Coronary artery (tissue), 2 donors: ENCODE measurements at regions not wholly inside any gene's neighbourhood (a gene's known extent, or its start where the extent isn't known, plus 50 kb on each side); places are given as distances from the start of the nearest gene placed in this dataset.
"Not testable (repeated sequence)": the region's sequence is repeated elsewhere in the genome, so short reads cannot be mapped to it uniquely, and the experiment has no call there.

ENCODE experiments used
- DNase-seq: peaks from one replicate; pipeline ENCODE4 v3.0.0-alpha.2; 2017; ENCODE audit warnings: low spot score
- H3K27ac ChIP-seq, 2 donors: fragments of 200-600 bp; sonication (generic); one replicate each; pipeline ENCODE4 v1.5.1; 2016 to 2019
- H3K4me3 ChIP-seq: fragments of 200-600 bp; sonication (generic); 2 replicates; pipeline ENCODE4 v1.5.1; 2016; ENCODE audit warnings: mild to moderate bottlenecking, moderate library complexity
- TF ChIP-seq, protein P1 (sequence below): fragments of 200-600 bp; sonication (generic); IDR thresholded peaks from one replicate; pipeline ENCODE4 v1.5.1; 2019; ENCODE audit warnings: antibody characterized with exemption

DNA sequence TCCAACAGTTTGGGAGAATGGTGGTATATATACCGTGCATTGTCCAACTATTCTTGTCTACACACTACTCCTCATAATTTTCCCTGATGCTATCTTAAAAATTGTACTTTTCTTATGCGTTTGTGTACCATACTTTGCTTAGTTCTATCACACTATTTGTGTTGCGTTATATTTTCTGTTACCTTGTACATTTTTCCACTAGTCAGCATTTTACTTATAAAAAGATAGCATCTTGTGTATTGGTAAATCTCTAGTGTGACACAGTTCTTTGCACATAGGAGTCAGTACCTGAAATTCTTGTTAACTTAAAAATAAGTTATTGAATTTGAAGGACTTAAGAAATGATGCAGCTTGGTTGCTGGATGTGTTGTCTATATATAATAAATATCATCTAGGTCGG is 201.8 kb upstream of the LMO3 start:
- H3K27ac ChIP-seq = no peak overlapping the region
- no peak overlapping the region for H3K4me3 ChIP-seq
- no peak for DNase-seq
- TF ChIP-seq, protein P1, sequence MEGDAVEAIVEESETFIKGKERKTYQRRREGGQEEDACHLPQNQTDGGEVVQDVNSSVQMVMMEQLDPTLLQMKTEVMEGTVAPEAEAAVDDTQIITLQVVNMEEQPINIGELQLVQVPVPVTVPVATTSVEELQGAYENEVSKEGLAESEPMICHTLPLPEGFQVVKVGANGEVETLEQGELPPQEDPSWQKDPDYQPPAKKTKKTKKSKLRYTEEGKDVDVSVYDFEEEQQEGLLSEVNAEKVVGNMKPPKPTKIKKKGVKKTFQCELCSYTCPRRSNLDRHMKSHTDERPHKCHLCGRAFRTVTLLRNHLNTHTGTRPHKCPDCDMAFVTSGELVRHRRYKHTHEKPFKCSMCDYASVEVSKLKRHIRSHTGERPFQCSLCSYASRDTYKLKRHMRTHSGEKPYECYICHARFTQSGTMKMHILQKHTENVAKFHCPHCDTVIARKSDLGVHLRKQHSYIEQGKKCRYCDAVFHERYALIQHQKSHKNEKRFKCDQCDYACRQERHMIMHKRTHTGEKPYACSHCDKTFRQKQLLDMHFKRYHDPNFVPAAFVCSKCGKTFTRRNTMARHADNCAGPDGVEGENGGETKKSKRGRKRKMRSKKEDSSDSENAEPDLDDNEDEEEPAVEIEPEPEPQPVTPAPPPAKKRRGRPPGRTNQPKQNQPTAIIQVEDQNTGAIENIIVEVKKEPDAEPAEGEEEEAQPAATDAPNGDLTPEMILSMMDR = no peak

DNA sequence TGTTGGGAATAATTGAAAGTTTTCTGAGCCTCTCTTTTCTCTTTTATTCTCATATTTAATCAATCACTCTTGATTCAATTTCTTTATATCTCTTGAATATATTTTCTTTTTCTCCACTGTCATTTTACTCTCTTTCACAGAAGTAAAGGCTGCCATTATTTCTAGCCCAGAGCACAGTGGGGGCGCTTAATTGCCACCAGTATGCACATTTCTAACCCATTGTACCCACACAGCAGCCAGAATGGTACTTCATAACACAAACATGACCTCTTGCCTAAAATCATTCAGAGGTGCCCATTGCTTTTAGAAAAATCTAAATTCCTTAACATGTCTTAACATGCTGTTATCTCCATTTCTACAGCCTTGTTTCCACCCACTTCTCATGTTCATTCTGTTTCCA is 190.2 kb upstream of the LMO3 start:
- Histone ChIP-seq H3K27ac (no peak overlapping the region), H3K4me3 (no peak overlapping the region)
- no peak for DNase-seq
- TF ChIP-seq, protein P1 = no peak

DNA sequence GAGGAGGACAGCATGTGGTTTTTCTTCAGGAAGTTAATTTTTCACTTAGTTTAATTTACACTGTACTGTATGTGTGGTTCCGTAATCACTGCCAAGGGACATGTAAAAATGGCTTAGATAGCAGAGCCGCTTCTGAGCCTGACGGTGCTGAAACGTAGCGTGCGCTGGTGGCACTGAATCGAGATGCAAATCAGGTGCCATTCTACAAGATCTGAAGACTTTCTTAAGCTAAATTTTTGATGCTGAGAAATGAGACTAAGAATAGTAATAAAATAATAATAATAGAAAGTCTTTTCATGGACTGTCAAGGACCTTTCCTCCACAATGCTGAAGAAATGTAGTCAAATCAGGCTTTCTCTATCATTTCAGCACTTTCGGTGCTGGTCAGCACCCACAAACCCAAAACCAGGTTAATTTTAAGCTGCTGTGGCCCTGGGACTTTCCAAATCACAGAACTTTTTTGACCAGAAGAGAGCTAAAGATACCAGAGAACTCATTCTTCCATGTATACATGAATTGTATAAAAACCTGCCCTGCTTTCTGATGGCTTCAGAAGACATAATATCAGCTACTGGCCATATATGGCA is 183.3 kb upstream of the LMO3 start:
- TF ChIP-seq, protein P1 = no peak
- no peak overlapping the region for H3K27ac ChIP-seq
- no peak for DNase-seq
- H3K4me3 ChIP-seq = no peak overlapping the region

DNA sequence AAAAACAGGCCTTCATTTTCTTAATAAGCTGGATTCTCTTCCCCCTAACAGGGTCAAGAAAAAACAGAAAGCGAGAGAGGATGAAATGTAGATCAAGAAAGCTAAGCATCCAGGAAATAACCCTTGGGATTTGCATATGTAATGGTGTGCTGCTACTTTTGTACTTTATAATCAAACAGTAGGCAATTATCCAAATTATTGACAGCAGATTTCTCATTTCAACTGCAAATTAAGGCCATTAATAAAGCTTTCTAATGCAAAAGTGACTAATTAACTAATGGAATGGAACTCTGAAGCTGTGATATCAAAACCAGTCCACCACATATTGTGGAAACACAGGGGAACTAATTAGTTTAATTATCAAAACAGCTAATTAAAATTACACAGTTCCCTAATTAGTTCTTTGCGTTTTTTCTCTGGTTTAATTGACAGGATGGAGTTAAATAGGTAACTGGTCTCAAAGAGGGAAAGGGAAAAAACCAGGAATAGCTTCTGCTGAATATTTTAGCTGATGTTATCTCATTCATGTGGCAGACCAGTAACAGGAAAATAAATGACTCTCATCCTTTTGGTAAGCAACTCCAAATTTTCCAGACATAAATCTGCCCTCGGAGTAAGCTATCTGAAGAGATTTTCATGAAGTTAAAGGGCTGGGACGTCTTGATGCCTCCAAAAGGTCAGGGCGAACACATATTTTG is 182.7 kb upstream of the LMO3 start:
- Histone ChIP-seq H3K27ac (no peak overlapping the region), H3K4me3 (no peak overlapping the region)
- TF ChIP-seq, protein P1 = no peak
- DNase-seq = no peak

DNA sequence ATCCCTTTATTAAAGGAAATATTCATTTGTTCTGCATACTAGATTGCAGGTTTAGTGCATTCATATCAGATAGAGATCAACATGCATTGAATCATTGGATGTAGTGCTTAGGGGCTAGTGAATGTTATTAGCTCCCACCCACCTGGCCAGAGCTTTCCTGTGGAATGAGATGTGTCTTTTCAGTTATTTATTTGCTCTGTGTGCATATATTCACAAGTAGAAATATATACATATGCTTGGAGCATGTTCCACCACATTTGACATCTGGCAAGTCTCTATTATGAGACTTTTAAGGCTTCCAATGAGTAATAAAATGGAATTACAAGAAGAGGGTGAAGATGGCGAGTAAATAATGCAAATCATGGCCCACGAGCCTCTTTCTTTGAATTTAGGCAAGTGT is 180.0 kb upstream of the LMO3 start:
- H3K4me3 ChIP-seq = no peak overlapping the region
- TF ChIP-seq, protein P1 = no peak
- DNase-seq = no peak
- H3K27ac ChIP-seq = no peak overlapping the region

DNA sequence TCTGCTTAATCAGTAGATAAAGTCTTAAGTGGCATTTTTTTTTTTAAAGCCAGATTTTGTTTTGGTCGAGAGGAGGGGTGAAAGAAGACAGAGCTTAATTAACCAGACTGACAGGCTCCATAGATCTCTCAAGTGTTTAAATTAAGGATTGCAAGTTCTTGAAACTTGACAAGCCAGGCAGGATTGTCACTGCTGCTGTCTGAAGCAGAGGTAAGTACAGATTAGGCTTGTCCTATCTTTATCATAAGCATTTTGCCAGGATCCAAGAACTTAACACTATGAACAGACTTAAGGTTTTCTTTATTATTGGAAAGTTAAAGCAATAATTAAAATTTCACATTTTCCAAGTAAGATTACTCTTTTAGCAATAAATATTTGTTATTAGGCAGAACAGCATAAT is 179.6 kb upstream of the LMO3 start:
- TF ChIP-seq, protein P1 = no peak

DNA sequence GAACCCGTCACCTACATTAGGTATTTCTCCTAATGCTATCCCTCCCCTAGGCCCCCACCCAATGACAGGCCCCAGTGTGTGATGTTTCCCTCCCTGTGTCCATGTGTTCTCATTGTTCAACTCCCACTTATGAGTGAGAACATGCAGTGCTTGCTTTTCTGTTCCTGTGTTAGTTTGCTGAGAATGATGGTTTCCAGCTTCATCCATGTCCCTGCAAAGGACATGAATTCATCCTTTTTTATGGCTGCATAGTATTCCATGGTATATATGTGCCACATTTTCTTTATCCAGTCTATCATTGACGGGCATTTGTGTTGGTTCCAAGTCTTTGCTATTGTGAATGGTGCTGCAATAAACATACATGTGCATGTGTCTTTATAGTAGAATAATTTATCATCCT is 163.2 kb upstream of the LMO3 start:
- not testable (repeated sequence) for H3K27ac ChIP-seq, DNase-seq, H3K4me3 ChIP-seq

More for the DNA sequence above, 179.6 kb upstream of the LMO3 start:
- Histone ChIP-seq H3K27ac (no peak overlapping the region), H3K4me3 (no peak overlapping the region)
- DNase-seq = no peak
